Astrocyte (in vitro differentiated cells and primary cell): ENCODE measurements at regions not wholly inside any gene's neighbourhood (a gene's known extent, or its start where the extent isn't known, plus 50 kb on each side); places are given as distances from the start of the nearest gene placed in this dataset.

Source experiments
- DNase-seq: peaks from one replicate; pipeline ENCODE4 v3.0.0-alpha.2; 2010; ENCODE audit warnings: low read depth
- FAIRE-seq: peaks from 2 replicates; lab custom pipeline; 2011; peaks lifted over from hg19 to GRCh38; lab: Jason Lieb, UNC
- H2AFZ ChIP-seq: 2 replicates; pipeline ENCODE4 v1.6.0; 2012; ENCODE audit warnings: low read depth, low read length, inconsistent platforms
- H3K27ac ChIP-seq: 2 replicates; pipeline ENCODE4 v1.5.1; 2011; ENCODE audit warnings: low read depth, low read length, inconsistent platforms
- H3K27me3 ChIP-seq: 2 replicates; pipeline ENCODE4 v1.6.0; 2011; ENCODE audit warnings: low read length, inconsistent platforms; ENCODE audit not compliant: insufficient read depth
- H3K36me3 ChIP-seq: 2 replicates; pipeline ENCODE4 v1.5.1; 2011; ENCODE audit warnings: low read length, inconsistent platforms; ENCODE audit not compliant: insufficient read depth
- H3K4me1 ChIP-seq: 2 replicates; pipeline ENCODE4 v1.5.1; 2011; ENCODE audit warnings: low read length, inconsistent platforms; ENCODE audit not compliant: insufficient read depth
- H3K4me2 ChIP-seq: 2 replicates; pipeline ENCODE4 v1.6.0; 2012; ENCODE audit warnings: low read length, inconsistent platforms
- H3K4me3 ChIP-seq: 2 replicates; pipeline ENCODE4 v1.5.1; 2011; ENCODE audit warnings: low read depth, mild to moderate bottlenecking, low read length, inconsistent platforms; ENCODE audit not compliant: insufficient read depth
- H3K79me2 ChIP-seq: 2 replicates; pipeline ENCODE4 v1.6.0; 2012; ENCODE audit warnings: mild to moderate bottlenecking, low read length, inconsistent platforms; ENCODE audit not compliant: insufficient read depth
- H3K9ac ChIP-seq: 2 replicates; pipeline ENCODE4 v1.6.0; 2012; ENCODE audit warnings: mild to moderate bottlenecking, low read length, inconsistent platforms
- H3K9me3 ChIP-seq: 2 replicates; pipeline ENCODE4 v1.5.1; 2012; ENCODE audit warnings: low read depth, mild to moderate bottlenecking, low read length, inconsistent platforms; ENCODE audit not compliant: insufficient read depth
- H4K20me1 ChIP-seq: 2 replicates; pipeline ENCODE4 v1.6.0; 2012; ENCODE audit warnings: low read length, inconsistent platforms; ENCODE audit not compliant: insufficient read depth
- H3K27ac Mint-ChIP-seq: one replicate; pipeline ENCODE4 v1.8.0; 2021; ENCODE audit warnings: mild to moderate bottlenecking, mixed read lengths; ENCODE audit not compliant: unreplicated experiment
- H3K27me3 Mint-ChIP-seq: one replicate; pipeline ENCODE4 v1.8.0; 2021; ENCODE audit warnings: low read depth, mixed read lengths; ENCODE audit not compliant: unreplicated experiment
- H3K36me3 Mint-ChIP-seq: one replicate; pipeline ENCODE4 v1.8.0; 2021; ENCODE audit warnings: low read depth, mixed read lengths; ENCODE audit not compliant: unreplicated experiment
- H3K4me1 Mint-ChIP-seq: one replicate; pipeline ENCODE4 v1.8.0; 2021; ENCODE audit warnings: low read depth, mixed read lengths; ENCODE audit not compliant: unreplicated experiment
- H3K4me3 Mint-ChIP-seq: one replicate; pipeline ENCODE4 v1.8.0; 2021; ENCODE audit warnings: mild to moderate bottlenecking, moderate library complexity, mixed read lengths; ENCODE audit not compliant: unreplicated experiment
- H3K9me3 Mint-ChIP-seq: one replicate; pipeline ENCODE4 v1.8.0; 2021; ENCODE audit warnings: mild to moderate bottlenecking, mixed read lengths; ENCODE audit not compliant: unreplicated experiment
- EZH2 ChIP-seq: IDR thresholded peaks from 2 replicates; pipeline ENCODE4 v1.6.1; 2012; ENCODE audit warnings: mild to moderate bottlenecking, low read length, inconsistent platforms; ENCODE audit not compliant: insufficient read depth
- TF ChIP-seq, protein P1 (sequence below): IDR thresholded peaks from 2 replicates; pipeline ENCODE4 v1.5.1; 2011; ENCODE audit warnings: low read depth, mild to moderate bottlenecking, inconsistent platforms, low read length, moderate library complexity; ENCODE audit not compliant: insufficient read depth

DNA sequence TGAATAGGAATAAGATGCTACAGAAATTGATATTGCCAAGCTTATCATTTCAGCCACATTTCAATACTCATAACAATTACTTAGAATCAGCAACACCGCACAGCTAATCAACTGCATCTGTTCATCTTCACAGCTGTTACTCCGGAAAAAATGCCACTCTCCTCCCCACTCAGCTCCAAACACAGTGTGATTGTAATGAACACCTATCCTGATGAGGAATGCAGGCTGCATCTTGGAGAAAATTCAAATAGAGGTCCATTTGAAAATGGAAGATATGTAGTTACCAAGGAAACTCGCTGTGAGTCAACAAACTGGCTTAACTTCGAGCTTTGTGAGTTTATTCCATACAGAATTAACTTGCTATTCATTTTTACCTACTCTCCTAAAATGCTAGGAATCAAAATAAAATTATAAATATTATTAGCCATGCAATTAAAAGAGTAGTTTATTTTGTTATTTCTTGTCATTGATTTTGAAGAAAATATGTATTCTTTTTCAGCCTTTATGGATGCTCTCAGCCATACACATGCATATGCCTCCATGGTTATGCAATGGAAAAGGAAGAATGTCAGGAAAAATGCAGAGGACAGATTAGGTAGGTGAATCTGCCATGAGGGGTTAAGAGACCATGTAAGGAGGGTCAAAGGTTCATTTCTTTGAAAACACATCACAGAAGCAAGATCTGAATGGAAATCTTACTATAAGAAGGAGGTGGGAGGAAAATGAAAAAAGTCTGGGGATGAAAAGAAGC is 267.2 kb downstream of the POM121L12 start:
- Mint-ChIP-seq H3K27me3 (no peaks in the 10 kb centered on the region), H3K27ac (no peak overlapping the region), H3K36me3 (no peaks in the 10 kb centered on the region), H3K9me3 (no peaks in the 10 kb centered on the region), H3K4me1 (no peaks in the 10 kb centered on the region), H3K4me3 (no peak overlapping the region)
- no peaks in the 10 kb centered on the region for H4K20me1 ChIP-seq
- TF ChIP-seq, protein P1, sequence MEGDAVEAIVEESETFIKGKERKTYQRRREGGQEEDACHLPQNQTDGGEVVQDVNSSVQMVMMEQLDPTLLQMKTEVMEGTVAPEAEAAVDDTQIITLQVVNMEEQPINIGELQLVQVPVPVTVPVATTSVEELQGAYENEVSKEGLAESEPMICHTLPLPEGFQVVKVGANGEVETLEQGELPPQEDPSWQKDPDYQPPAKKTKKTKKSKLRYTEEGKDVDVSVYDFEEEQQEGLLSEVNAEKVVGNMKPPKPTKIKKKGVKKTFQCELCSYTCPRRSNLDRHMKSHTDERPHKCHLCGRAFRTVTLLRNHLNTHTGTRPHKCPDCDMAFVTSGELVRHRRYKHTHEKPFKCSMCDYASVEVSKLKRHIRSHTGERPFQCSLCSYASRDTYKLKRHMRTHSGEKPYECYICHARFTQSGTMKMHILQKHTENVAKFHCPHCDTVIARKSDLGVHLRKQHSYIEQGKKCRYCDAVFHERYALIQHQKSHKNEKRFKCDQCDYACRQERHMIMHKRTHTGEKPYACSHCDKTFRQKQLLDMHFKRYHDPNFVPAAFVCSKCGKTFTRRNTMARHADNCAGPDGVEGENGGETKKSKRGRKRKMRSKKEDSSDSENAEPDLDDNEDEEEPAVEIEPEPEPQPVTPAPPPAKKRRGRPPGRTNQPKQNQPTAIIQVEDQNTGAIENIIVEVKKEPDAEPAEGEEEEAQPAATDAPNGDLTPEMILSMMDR, result no peak
- no peak overlapping the region for H3K4me2 ChIP-seq
- H2AFZ ChIP-seq, result no peak overlapping the region
- H3K79me2 ChIP-seq, result no peaks in the 10 kb centered on the region
- no peaks in the 10 kb centered on the region for H3K36me3 ChIP-seq
- H3K4me1 ChIP-seq, result no peaks in the 10 kb centered on the region
- no peaks in the 10 kb centered on the region for H3K9me3 ChIP-seq
- H3K9ac ChIP-seq, result no peak overlapping the region
- FAIRE-seq (no peak), DNase-seq (no peak)
- H3K27me3 ChIP-seq, result no peaks in the 10 kb centered on the region
- no peak overlapping the region for H3K27ac ChIP-seq
- no peak overlapping the region for H3K4me3 ChIP-seq

DNA sequence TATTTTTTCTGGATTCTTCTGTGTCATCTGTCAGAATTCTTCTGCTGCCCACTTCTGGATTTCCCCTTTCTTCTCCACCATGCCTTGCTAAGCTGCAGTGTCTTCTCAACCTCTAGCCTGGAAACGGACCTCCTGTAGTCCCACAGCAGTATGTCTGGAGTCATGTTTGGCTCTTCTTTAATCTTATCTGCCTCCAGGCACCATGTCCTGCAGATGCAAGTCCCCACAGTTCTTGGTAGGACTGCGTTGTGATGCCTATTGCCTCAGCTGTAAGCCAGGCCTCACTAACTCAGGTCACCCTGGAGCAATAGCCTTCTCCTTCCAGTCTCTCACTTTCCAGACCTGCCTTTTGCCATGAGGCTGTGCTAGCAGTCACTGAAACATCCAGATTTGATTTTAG is 268.3 kb downstream of the POM121L12 start:
- Mint-ChIP-seq H3K4me3 (no peak overlapping the region), H3K27me3 (no peaks in the 10 kb centered on the region), H3K9me3 (no peaks in the 10 kb centered on the region), H3K4me1 (no peaks in the 10 kb centered on the region), H3K36me3 (no peaks in the 10 kb centered on the region), H3K27ac (no peak overlapping the region)
- no peak overlapping the region for H3K4me2 ChIP-seq
- no peaks in the 10 kb centered on the region for H3K79me2 ChIP-seq
- DNase-seq (no peak), FAIRE-seq (no peak)
- no peak overlapping the region for H3K27ac ChIP-seq
- H3K9me3 ChIP-seq, result no peaks in the 10 kb centered on the region
- no peaks in the 10 kb centered on the region for H4K20me1 ChIP-seq
- H3K9ac ChIP-seq, result no peak overlapping the region
- H3K36me3 ChIP-seq, result no peaks in the 10 kb centered on the region
- TF ChIP-seq, protein P1, result no peak
- no peak for TF ChIP-seq EZH2
- H3K4me1 ChIP-seq, result no peaks in the 10 kb centered on the region
- H2AFZ ChIP-seq, result no peak overlapping the region
- no peak overlapping the region for H3K4me3 ChIP-seq
- H3K27me3 ChIP-seq, result no peaks in the 10 kb centered on the region

DNA sequence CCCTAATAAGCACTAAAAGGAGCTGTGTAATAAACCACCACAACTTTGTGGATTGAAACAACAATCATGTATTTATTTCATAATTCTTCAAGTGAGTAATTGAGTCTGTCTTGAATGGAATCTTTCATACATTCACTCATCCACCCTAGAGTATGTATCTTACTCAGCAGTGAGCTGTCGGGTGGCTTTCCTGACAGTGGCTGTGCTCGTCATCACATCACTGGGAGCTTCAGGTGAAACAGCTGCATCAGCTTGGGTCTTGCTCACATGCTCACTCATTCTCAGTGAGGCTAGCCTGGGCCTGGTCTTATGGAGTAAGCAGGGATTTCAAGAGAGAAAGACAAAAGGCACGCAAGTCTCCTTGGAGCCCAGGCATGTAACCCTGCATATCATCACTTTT is 271.4 kb downstream of the POM121L12 start:
- H3K9me3 ChIP-seq, result no peaks in the 10 kb centered on the region
- no peak overlapping the region for H2AFZ ChIP-seq
- H3K79me2 ChIP-seq, result no peaks in the 10 kb centered on the region
- H3K36me3 Mint-ChIP-seq, result no peaks in the 10 kb centered on the region
- no peak overlapping the region for H3K9ac ChIP-seq
- TF ChIP-seq, protein P1, result no peak
- no peak for TF ChIP-seq EZH2
- H3K4me2 ChIP-seq, result no peak overlapping the region
- no peak overlapping the region for H3K4me3 Mint-ChIP-seq
- H3K4me1 Mint-ChIP-seq, result no peaks in the 10 kb centered on the region
- no peak overlapping the region for H3K27ac ChIP-seq
- no peaks in the 10 kb centered on the region for H3K9me3 Mint-ChIP-seq
- no peaks in the 10 kb centered on the region for H3K27me3 ChIP-seq
- DNase-seq (no peak), FAIRE-seq (no peak)
- no peak overlapping the region for H3K4me3 ChIP-seq
- no peaks in the 10 kb centered on the region for H3K27me3 Mint-ChIP-seq
- no peaks in the 10 kb centered on the region for H4K20me1 ChIP-seq
- no peak overlapping the region for H3K27ac Mint-ChIP-seq
- H3K4me1 ChIP-seq, result no peaks in the 10 kb centered on the region
- no peaks in the 10 kb centered on the region for H3K36me3 ChIP-seq
